SJSA1 (cell line): ENCODE measurements at regions not wholly inside any gene's neighbourhood (a gene's known extent, or its start where the extent isn't known, plus 50 kb on each side); places are given as distances from the start of the nearest gene placed in this dataset.

ENCODE experiments used
- DNase-seq, 2 experiments: peaks; one replicate each; pipeline ENCODE4 v3.0.0-alpha.2; 2015 to 2020; ENCODE audit warnings: low spot score in 2 of 2, low read depth in 1 of 2
- H3K27ac ChIP-seq: fragments of 250-450 bp; sonication (Bioruptor Pico); 2 replicates; pipeline ENCODE4 v1.5.1; 2020; ENCODE audit warnings: mild to moderate bottlenecking, moderate library complexity
- H3K27me3 ChIP-seq: fragments of 250-450 bp; sonication (Bioruptor Pico); replicated peaks from 2 replicates; pipeline ENCODE4 v1.5.1; 2020; ENCODE audit warnings: mild to moderate bottlenecking, moderate library complexity
- H3K36me3 ChIP-seq: fragments of 250-450 bp; sonication (Bioruptor Pico); 2 replicates; pipeline ENCODE4 v1.5.1; 2020; ENCODE audit warnings: mild to moderate bottlenecking
- H3K4me1 ChIP-seq: fragments of 250-450 bp; sonication (Bioruptor Pico); replicated peaks from 2 replicates; pipeline ENCODE4 v1.6.1; 2021; ENCODE audit warnings: mild to moderate bottlenecking
- H3K4me3 ChIP-seq: fragments of 250-450 bp; sonication (Bioruptor Pico); 2 replicates; pipeline ENCODE4 v1.5.1; 2020; ENCODE audit warnings: mild to moderate bottlenecking
- H3K9me3 ChIP-seq: fragments of 250-450 bp; sonication (Bioruptor Pico); replicated peaks from 2 replicates; pipeline ENCODE4 v1.5.1; 2020; ENCODE audit warnings: mild to moderate bottlenecking

GRCh38 chr10:129383651-129384050 is 83.4 kb upstream of the MGMT start:
- H3K27ac ChIP-seq: no peak overlapping the region
- no peak for DNase-seq
- no peaks in the 10 kb centered on the region for H3K27me3 ChIP-seq
- no peak overlapping the region for H3K4me3 ChIP-seq
- no peaks in the 10 kb centered on the region for H3K4me1 ChIP-seq
- H3K36me3 ChIP-seq: no peaks in the 10 kb centered on the region
- H3K9me3 ChIP-seq: peaks cover 2% of the 10 kb centered on the region

DNA sequence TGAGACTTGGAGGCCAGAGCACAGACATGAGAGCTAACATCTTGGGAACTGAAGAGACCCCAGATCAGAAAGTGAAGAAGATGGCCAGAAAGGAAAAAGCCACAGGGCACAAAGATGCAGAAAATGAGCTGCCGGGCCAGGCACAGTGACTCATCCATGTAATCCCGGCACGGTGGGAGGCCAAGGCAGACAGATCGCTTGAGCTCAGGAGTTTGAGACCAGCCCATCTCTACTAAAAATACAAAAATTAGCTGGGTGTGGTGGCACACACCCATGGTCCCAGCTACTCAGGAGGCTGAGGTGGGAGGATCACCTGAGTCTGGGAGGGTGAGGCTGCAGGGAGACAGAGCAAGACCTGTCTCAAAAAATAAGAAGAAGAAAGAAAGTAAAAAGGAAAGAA is 81.4 kb upstream of the MGMT start:
- H3K4me3 ChIP-seq: no peak overlapping the region
- no peaks in the 10 kb centered on the region for H3K36me3 ChIP-seq
- H3K27ac ChIP-seq: no peak overlapping the region
- H3K27me3 ChIP-seq: no peaks in the 10 kb centered on the region
- H3K4me1 ChIP-seq: no peaks in the 10 kb centered on the region
- peaks cover 3% of the 10 kb centered on the region for H3K9me3 ChIP-seq
- DNase-seq: no peak

DNA sequence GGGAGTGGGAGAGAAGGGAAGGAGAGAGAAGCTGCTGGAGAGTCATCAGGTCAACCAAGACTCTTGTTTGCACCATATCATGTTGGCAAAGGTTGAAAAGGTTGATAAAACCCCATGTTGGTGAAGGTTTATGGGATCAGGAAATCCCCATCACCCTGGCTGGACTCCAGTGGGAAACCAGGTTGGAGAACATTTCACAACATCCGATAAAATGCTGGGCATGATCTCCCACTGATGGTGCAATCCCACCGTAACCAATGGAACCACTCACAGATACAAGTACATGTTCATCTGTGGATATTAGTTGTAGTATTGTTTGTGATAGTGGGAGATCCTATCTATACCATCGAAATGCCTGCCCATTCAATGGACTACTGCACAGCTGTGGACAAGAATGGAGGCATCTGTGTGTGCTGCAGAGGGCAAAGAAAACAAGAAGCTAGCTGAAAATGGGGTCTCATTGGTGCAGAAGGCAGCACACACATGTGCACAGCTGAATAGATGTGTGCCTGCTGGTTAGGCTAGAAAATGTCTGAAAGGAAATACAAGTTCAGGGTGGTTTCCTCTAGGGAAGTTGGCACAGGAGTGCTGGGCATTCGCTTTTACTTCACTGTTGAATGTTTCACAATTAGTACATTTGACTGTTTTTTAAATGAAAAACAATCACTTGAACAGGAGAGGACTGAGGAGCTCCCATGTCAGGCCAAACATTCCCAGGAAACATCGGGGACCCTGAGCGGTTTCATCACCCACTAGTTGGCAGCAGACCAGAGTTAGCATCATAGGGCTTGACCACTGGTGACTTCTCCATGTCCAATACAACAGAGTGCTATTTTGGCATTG is 80.4 kb upstream of the MGMT start:
- no peak overlapping the region for H3K27ac ChIP-seq
- no peaks in the 10 kb centered on the region for H3K4me1 ChIP-seq
- no peaks in the 10 kb centered on the region for H3K27me3 ChIP-seq
- H3K4me3 ChIP-seq: no peak overlapping the region
- no peaks in the 10 kb centered on the region for H3K36me3 ChIP-seq
- peaks cover 3% of the 10 kb centered on the region for H3K9me3 ChIP-seq
- no peak for DNase-seq

DNA sequence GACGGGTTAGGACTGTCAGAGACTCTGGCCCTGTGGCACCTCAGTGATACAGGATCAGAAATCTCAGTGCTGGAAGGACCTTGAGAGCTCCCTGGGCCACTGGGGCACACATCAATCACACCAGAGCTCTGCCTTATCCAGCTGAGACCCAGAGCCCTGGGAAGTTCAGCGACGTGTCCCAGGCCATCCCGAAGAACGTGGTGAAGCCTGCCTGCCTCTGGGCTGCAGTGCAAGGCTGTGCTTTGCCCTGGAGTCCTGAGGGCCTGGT is 79.8 kb upstream of the MGMT start:
- no peak overlapping the region for H3K4me3 ChIP-seq
- no peaks in the 10 kb centered on the region for H3K36me3 ChIP-seq
- DNase-seq: no peak
- no peaks in the 10 kb centered on the region for H3K4me1 ChIP-seq
- no peaks in the 10 kb centered on the region for H3K27me3 ChIP-seq
- H3K27ac ChIP-seq: no peak overlapping the region
- H3K9me3 ChIP-seq: peaks cover 3% of the 10 kb centered on the region

- Histone ChIP-seq H3K4me3 (no peak overlapping the region), H3K36me3 (no peaks in the 10 kb centered on the region), H3K4me1 (no peaks in the 10 kb centered on the region), H3K27me3 (no peaks in the 10 kb centered on the region), H3K27ac (no peak overlapping the region), H3K9me3 (peaks cover 4% of the 10 kb centered on the region)
- no peak for DNase-seq
These were observed 78.6 kb upstream of the MGMT start for GRCh38 chr10:129388435-129388834.

- H3K4me1 ChIP-seq: no peaks in the 10 kb centered on the region
- H3K9me3 ChIP-seq: peaks cover 8% of the 10 kb centered on the region
- H3K36me3 ChIP-seq: no peaks in the 10 kb centered on the region
- H3K4me3 ChIP-seq: no peak overlapping the region
- no peak for DNase-seq
- no peak overlapping the region for H3K27ac ChIP-seq
- no peaks in the 10 kb centered on the region for H3K27me3 ChIP-seq
These were observed 77.8 kb upstream of the MGMT start for GRCh38 chr10:129389194-129389593.

DNA sequence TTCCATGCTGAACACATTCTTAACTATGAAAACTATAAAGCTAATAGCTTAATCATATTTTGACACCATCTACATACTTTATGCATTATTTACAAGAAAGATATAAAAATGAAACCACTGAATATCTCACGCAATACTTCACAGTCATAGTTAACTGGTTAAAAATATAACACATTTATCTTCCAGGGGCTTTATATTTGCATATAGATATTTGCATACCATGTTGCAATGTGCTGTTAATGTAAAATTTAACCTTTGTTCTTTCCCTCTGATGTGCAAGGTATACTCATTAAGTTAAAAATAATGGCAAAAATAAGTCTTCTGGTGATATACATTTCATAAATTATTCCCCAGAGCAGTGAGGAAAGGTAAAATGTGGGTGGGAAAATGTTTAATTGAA is 76.9 kb upstream of the MGMT start:
- no peaks in the 10 kb centered on the region for H3K27me3 ChIP-seq
- no peak overlapping the region for H3K4me3 ChIP-seq
- no peaks in the 10 kb centered on the region for H3K4me1 ChIP-seq
- no peak overlapping the region for H3K27ac ChIP-seq
- H3K36me3 ChIP-seq: no peaks in the 10 kb centered on the region
- peaks cover 8% of the 10 kb centered on the region for H3K9me3 ChIP-seq
- DNase-seq: no peak

GRCh38 chr10:129390726-129391125 is 76.3 kb upstream of the MGMT start:
- H3K27ac ChIP-seq: no peak overlapping the region
- no peaks in the 10 kb centered on the region for H3K36me3 ChIP-seq
- DNase-seq: no peak
- H3K4me1 ChIP-seq: no peaks in the 10 kb centered on the region
- H3K9me3 ChIP-seq: peaks cover 8% of the 10 kb centered on the region
- no peaks in the 10 kb centered on the region for H3K27me3 ChIP-seq
- H3K4me3 ChIP-seq: no peak overlapping the region

GRCh38 chr10:129391464-129391863 is 75.6 kb upstream of the MGMT start:
- Histone ChIP-seq H3K27me3 (no peaks in the 10 kb centered on the region), H3K27ac (no peak overlapping the region), H3K9me3 (peaks cover 8% of the 10 kb centered on the region), H3K4me3 (no peak overlapping the region), H3K36me3 (no peaks in the 10 kb centered on the region), H3K4me1 (no peaks in the 10 kb centered on the region)
- DNase-seq: no peak

DNA sequence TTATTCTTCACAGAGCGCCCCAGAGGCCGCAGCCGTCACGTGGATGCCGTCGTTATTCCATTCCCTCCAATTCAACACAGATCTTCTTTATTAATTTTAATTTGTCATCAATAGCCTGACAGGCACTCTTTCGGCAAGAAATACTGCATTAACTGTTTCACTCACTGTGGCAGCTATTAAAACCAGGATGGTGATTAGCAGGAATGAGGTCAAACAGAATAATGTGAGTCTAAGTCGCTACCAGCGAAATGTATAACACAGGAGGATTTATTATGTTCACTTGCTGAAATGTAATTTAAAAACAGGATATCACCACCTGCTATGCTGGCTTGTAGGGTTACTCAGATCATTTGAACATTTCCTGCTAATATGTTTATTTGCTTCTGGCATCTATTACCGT is 74.2 kb upstream of the MGMT start:
- Histone ChIP-seq H3K4me1 (no peaks in the 10 kb centered on the region), H3K9me3 (peaks cover 10% of the 10 kb centered on the region; the same call in 1 of the 2 replicates), H3K27me3 (no peaks in the 10 kb centered on the region), H3K36me3 (no peaks in the 10 kb centered on the region), H3K4me3 (no peak overlapping the region), H3K27ac (no peak overlapping the region)
- DNase-seq: no peak

DNA sequence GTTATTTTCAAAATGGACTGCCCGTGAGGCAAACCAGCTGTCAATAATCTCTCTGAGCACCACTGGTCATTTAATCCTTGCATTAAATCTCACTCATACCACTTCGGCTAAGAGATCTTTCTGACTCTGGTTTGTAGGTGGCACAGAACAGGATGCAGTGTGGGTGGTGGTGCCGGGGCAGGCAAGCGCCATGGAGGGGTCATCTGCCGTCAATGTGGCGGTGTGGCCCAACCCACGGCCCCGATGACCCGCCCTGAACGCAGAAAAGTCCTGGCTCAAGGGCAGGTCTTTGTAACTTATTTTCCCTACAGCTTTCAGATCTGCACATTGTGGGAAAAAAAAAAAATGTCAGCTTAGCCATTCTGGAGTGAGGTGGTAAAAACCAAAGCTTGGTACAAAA is 73.2 kb upstream of the MGMT start:
- DNase-seq: no peak
- H3K4me1 ChIP-seq: no peaks in the 10 kb centered on the region
- no peak overlapping the region for H3K27ac ChIP-seq
- H3K27me3 ChIP-seq: no peaks in the 10 kb centered on the region
- peaks cover 10% of the 10 kb centered on the region; the same call in 1 of the 2 replicates for H3K9me3 ChIP-seq
- no peaks in the 10 kb centered on the region for H3K36me3 ChIP-seq
- H3K4me3 ChIP-seq: no peak overlapping the region

DNA sequence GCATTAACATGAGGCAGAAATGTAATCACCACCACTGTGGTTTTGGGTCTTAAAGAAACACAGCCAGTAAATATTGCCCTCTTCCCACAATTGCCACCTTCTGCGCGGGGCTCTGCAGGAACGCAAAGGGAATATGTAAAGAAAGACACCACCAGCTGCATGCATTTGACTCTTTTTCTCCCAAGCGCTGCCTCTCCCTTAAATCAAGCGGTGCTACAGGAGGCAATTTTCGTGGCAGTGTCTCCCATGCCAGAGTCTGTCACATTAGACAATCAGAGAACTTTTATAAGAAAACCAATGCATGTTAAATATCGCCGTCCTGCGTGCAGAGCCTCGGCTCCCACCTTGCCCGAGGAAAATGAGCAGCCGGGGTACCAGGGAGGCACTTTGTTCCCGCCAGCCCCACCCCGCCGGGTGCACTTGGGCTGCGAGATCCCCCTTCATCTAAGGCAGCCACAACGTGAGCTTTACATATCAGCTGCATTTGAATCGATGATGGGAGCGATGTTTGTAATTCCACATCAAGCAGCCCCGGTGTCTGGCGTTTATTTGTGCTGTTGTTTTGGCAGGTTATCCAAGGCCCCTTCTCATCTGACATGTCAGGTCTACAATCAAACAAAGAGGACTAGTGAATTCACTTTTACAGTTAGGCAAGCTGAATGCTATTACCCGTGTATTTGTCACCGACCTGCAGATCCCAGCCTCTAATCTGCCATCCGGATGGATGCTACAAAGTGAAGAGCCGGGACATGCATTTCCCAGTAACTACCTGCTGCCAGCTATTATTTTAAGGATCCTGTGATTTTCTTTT is 72.3 kb upstream of the MGMT start:
- H3K36me3 ChIP-seq: no peaks in the 10 kb centered on the region
- H3K4me1 ChIP-seq: no peaks in the 10 kb centered on the region
- no peak for DNase-seq
- no peak overlapping the region for H3K27ac ChIP-seq
- no peak overlapping the region for H3K4me3 ChIP-seq
- peaks cover 10% of the 10 kb centered on the region; the same call in 1 of the 2 replicates for H3K9me3 ChIP-seq
- H3K27me3 ChIP-seq: no peaks in the 10 kb centered on the region

DNA sequence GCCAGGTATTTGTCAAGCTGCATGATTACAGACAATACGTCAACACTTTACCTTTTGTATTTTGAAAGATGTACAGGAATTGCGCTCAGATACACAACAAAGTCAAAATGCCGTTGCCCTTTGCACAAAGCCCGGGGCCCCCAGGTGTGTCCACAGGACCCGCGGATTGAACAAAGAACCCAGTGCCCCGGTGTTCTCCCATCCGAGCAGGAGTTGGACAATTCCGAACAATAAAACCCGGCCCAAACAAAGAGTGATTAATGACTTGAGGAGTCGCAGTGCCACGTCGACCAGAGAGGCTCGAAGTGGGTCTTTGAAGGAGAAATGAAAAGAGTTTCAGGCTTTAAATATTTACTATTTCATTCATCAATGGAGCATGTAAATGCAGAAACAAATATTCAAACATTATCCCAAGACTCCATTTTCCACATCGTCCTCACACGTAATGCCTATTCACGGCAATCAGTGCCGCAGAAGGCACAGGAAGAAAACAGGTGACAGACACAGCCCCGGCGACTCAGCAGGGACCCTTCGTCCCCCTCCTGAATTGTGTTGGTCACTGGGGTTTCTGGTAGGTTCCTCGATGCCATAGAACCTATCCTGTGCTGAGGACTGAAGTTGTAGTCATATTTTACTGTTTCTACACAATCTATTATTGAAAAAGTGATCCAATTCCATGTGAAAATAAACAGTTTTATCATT is 70.9 kb upstream of the MGMT start:
- H3K4me3 ChIP-seq: no peak overlapping the region
- H3K27ac ChIP-seq: no peak overlapping the region
- H3K9me3 ChIP-seq: peaks cover 10% of the 10 kb centered on the region; the same call in 1 of the 2 replicates
- no peaks in the 10 kb centered on the region for H3K4me1 ChIP-seq
- DNase-seq: no peak
- no peaks in the 10 kb centered on the region for H3K36me3 ChIP-seq
- H3K27me3 ChIP-seq: no peaks in the 10 kb centered on the region
